ENCODE measurements at regions not wholly inside any gene's neighbourhood (a gene's known extent, or its start where the extent isn't known, plus 50 kb on each side); places are given as distances from the start of the nearest gene placed in this dataset.
"Not testable (repeated sequence)": the region's sequence is repeated elsewhere in the genome, so short reads cannot be mapped to it uniquely, and the experiment has no call there.

DNA sequence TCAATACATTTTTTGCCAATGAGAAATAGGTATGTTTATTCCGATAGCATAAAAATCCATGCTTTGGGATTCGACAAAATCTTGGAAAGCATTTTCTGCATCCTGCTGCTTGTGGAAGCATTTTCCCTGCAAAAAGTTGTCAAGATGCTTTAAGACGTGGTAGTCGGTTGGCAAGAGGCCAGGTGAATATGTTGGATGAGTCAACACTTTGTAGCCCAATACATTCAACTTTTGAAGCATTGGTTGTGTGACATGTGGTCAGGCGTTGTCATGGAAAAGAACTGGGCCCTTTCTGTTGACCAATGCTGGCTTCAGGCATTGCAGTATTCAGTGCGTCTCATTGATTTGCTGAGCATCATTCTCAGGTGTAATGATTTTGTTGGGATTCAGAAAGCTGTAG is 764.5 kb downstream of the TRIB2 start:
- DNase-seq, result peak; percentile 31

DNA sequence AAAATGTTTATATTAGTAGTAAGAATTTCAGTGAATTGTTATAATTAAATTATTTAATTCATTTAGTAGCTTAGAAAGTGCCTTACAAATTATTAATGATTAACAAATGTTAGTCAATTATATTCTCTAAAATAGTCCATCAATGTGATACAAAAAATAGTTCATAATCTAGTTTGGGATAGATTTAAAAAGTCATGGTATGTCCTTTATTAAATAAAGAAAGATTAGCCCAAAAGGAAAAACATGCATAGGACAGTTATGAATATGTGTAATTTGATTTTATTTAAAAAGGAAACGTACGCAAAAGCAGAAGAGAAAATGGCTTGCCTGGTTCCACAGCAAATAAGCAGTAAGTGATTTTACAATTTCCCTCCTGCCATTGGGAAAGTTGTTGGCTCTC is 768.5 kb downstream of the TRIB2 start:
- no peak for DNase-seq

DNA sequence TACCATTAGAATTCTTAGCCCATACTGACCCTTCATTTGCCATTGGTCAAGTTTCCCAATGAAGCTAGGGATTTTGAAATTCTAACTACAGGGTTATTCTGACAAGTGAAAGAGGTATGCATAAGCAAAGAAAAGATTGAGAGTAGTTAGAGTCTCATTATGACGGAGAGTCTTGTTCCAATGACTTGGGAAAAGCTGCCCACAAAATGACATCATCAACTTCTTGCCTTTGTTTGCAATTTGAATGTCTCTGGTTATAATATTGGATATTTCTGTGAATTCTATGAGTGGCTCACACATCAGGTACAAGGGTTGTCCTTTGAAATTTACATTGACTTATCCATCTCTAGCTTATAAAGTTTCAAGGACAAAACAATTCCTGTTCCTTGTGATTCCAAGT is 772.2 kb downstream of the TRIB2 start:
- DNase-seq, result peak; percentile 17

DNA sequence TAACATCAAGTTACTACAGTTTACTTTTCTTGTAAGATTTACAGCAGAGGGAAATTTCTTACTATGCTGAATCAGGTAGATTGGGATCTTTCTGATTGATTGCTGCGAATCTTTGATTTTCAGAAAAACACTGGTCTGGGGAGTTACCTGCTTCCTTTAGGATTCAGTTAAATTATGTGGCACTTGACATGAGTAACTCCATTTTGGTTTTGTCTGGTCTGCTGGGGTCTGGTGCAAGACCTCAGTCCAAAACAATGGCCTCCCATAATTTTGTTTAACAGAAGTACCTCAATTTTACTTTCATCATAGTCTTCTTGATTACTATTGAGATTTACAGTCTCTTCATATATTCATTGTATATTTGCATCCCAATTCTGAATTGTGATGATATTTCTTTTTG is 775.5 kb downstream of the TRIB2 start:
- no peak for DNase-seq

DNA sequence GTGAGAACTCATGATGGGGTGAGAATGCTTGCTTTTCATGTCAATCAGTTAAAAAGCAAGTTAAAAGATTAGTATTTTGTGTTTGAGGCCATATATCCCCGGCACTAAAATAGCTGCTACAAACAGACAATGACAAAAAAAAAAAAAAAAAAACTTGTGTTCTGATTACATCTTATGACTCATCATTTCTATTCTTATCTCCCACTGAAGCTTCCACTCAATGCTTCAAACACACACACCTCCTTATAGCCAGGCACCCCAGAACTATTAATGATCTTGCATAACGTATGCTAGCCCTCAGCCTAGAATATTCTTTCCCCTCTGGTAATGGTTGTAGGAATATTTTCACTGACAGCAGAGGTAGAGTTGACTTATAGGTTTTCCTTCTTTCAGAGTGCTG is 778.3 kb downstream of the TRIB2 start:
- peak; percentile 20 for DNase-seq

DNA sequence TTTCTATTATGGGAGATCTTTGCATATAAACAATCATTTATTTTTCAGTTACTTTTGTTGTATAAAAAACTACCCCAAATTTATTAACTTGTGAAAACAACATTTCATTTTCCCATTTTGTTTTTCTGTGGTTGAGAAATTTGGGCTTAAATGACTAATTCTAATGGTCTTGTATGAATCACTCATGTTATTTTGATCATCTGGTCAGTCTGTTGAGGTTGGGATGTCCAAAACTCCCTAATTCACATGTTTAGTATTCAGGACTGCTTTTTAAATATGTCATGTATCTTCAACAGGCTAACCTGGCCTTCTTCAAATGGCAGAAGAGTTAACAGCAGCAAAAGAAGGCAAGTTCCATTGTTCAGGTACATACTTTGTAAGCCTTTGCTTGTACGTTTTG is 788.1 kb downstream of the TRIB2 start:
- DNase-seq, result peak; percentile 54

DNA sequence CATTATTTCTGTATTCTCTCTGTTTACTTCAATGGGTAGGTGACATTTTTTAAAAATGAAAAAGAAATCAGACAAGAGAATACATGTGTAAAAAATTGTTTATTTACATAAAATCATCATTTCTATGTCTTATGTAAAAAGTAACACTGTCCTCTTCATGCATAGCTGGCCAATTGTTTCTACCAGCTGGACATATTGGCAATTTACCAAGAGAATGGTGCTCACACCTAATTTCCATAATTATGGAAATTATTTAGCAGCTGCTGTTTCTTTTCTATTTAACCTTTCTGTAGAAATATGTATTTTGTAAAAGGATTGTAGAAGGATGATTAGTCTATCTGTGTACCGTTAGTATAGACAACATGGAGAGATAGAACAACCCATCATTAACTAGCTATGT is 791.9 kb downstream of the TRIB2 start:
- DNase-seq, result no peak

DNA sequence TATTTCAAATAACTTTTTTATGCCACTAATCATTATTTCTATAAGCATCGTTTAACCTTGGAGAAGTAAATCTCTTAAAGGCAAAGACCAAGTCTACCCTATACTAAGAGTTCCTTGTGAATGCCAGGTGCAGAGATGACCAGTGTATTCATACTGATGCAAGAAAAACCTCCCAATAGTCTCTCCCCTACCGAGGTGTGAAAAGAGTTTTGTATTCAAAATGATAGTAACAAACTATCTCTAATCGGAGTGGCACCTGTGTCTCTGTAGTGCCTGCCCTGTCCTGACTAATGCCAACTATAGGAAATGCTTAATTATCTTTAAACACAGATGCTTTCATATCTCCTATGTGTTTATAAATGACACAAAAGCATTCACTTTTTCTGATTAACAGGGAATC is 798.5 kb downstream of the TRIB2 start:
- DNase-seq, result no peak

DNA sequence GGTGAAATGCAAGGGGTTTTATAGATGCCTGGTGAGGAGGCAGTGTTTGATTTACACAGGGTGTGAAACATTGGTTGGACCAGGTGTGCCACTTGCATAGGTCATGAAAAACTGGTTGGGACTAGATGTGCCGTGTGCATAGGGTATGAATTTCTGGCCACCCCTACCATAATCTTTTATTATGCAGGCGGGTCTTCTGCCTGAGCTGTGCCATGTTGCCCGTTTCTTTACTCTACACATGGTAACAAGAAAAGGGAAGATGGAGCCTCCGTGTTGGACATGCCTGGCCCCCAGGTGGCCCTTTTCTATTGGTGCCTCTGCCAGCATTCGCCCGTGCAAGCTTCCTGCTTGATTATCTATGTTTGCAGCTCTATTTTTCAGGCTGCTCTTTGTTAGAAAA is 805.4 kb downstream of the TRIB2 start:
- no peak for DNase-seq

DNA sequence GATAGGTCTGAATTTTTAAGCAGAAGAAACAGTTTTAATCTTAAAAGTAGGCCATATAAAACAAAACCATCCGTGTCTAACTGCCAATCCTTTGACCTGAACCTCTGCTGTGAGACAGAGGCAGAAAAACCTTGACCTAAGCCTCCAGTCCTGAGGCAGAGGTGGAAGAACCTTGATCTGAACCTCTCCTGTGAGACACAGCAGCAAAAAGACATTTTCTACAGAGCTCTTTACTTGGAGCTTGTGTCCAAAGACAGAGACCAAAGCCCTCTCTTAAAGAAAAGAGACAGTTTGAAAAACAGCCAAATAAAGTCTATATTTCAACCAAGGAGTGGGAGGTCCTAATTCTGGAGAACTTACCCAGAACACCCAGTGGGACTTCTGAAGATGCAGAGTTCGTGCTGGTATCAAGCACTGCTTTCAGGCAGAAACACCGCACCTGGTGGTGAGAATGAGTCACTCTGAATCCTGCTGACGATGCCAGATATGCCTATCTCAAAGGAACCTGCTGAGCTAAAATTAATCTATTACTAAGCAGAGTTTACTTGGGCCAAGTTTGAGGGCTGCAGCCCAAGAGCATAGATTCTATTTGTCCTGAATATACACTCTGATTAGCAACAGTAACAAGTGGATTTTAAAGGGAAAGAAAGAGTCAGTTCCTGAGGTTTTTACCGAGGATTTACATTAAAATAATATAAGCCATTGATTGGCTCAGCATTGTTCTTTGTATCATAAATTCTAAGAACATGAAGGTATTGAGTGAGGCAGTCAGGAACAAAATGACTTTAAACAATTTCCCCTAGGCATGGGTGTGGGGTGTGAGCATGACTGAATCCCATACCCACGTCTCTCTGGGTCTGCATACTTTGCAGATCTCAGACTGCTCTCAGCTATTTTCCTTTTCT is 806.4 kb downstream of the TRIB2 start:
- DNase-seq, result peak; percentile 45

DNA sequence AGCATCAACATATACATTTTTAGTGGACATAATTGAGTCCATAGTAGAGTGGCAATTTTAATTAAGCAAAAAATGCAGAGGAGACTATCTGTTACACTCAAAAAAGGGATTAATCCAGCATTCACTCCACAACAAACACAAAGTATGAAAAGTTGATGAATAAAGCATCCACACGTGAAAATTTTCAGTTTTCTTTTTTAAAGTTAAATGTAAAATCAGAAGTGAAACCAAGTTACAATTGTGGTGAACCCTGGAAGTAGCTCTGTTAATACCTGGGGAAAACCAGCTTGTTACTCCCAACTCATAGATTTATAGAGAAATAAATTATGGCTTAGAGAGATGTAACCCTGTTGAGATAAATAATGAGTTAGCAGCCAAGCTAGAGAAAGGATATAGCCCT is 807.8 kb downstream of the TRIB2 start:
- no peak for DNase-seq

DNA sequence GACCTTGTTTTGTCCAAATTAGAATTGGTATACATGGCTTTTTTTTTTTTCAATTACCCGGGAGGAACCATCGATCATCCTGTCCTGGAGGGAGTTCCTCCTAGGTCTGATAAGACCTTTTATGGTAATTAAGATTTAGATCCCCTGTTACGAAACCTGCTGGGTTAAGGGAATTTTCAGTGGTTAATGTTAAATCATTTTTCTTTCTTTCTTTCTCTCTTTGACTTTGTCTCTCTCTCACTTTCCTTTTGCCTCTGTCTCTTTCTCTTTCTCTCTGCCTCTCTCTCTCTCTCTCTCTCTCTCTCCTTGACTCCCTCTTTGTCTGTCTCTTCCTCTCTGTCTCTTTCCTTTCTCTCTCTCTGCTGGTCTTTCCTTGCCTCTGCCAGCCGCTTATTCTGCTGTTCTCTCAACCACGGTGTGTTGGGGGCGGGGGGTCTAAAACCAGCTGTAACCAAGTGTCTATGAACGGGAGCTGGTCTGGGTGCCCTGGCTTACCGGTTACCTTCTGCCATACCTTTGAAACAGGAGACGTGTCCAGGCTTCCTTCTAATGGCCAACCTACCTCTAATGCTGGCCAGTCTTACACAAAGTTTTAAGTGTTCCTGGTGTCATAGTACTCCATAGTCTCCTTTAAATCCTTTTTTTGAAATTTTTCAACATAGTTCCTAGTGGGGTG is 815.1 kb downstream of the TRIB2 start:
- DNase-seq, result not testable (repeated sequence)

DNA sequence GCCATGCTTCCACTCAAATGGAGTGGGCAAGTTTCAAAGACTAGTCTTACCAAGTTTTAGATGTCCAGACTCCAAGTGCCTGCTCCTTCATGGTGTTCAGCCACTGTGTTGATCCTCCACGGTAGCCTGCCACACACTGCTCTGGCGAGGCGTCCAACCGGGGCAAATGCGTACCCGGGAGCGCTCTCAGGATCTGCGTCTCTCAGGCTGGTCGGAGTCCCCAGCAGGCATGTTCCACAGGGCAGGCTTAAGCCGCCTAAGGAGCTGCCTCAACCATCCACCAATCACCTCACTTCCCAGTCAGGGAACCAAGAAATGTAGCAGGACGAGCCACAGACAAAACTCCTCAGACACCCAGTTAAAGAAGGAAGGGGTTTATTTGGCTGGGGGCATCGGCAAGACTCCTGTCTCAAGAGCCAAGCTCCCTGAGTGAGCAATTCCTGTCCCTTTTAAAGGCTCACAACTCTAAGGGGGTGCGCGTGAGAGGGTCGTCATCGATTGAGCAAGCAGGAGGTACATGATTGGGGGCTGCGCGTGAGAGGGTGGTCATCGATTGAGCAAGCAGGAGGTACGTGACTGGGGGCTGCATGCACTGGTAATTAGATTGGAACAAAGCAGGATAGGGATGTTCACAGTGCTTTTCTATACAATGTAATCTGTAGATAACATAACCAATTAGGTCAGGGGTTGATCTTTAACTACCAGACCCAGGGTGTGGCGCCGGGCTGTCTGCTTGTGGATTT is 816.2 kb downstream of the TRIB2 start:
- not testable (repeated sequence) for DNase-seq

DNA sequence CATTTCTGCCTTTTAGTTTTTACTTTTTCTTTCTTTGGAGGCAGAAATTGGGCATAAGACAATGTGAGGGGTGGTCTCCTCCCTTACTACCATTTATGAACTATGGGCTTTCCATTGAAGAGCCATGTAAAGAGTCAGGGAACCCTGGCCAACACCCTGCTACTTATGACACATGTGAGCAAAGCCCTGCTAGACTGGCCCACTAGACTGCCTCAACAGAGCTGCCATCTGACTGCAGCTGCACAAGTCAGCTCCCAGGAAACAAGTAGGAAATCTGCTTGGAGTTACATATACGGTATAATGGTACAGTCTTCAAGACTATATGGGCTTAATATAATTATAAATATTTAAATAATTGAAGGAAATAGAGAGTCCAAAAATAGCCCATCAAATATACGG is 816.8 kb downstream of the TRIB2 start:
- no peak for DNase-seq

DNA sequence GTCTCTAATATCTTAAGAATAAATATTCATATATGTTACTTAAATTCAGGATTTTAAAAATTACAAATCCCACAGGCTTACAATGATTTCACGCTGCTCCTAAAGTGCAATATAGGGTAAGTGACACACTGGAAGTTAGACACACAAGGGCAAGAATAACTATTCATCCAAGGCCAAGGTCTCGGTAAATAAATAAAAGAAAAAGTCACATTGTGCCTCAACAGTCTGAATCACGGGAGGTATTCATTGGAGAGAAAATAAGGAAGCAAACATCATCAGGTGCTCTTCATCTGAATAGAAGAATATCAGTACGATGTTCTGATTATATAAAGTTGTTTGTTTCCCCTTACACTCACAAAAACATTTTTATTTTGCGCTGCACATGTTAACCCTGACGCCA is 820.2 kb downstream of the TRIB2 start:
- no peak for DNase-seq

DNA sequence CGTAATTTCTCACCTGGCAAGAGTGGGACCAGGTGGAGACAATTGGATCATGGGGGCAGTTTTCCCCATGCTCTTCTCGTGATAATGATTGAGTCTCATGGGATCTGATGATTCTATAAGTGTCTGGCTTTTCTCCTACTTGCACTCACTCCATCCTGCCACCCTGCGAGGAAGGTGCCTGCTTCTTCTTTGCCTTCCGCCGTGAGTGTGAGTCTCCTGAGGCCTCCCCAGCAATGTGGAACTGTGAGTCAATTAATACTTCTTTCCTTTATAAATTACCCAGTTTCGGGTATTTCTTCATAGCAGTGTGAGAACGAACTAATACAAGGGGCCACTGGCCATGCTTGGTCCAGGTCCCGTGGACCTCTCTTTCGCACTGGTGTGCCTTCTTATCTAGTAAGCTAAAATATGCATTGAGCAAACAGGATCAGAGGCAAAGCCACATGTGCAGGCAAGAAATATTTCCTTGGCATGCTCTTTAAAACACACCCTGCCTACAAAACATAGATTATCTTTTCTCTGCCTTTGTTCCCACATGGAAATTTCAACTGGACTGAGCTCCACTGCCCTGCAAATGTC is 821.1 kb downstream of the TRIB2 start:
- DNase-seq, result no peak

DNA sequence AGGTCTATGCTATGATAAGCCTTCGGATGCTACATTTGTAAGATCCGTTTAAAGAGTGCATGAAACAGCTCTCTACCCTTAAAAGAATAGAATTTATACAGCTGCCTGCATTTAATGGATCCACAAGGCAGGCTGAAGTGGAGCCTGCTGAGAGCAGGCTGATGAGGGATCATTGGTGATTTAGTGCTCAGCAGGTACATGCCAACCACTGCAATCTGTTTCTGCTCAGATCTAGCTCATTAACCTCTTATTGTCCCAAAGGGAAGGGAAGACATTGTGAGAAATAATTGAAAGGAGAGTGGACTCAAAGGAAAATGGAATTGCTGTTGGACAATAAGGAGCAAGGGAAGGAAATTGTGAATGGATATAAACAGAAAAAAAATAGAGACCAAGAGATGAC is 822.6 kb downstream of the TRIB2 start:
- DNase-seq, result no peak

DNA sequence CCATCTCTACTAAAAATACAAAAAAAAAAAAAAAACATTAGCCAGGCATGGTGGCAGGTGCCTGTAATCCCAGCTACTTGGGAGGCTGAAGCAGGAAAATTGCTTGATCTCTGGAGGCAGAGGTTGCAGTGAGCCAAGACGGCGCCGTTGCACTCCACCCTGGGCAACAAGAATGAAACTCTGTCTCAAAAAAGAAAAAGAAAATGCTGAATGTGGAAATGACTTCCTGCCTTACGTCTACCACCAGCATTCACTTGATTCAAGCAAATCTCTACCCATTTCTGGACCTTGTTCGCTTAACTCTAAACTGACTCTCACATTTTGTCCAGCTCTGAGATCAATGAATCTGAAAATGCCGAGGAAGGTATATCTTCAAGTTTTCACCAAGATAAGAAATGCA is 825.3 kb downstream of the TRIB2 start:
- DNase-seq, result no peak

DNA sequence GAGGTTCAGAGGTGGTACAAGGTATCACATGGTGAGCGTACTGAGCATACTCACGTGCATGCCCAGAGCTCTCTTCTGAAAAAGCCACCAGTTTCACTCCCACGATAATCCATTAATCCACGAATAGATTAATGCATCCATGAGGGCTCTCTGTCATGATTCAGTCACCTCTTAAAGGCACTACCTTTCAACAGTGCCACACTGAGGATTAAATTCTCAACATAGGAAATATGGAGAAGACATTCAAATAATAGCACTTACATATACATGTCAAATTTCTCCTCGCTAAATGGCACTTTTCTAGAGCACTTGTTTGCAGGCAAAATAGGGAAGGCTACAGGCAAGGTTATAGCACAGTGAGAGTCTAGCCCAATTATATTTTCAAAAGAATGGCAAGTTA is 825.9 kb downstream of the TRIB2 start:
- DNase-seq, result no peak

DNA sequence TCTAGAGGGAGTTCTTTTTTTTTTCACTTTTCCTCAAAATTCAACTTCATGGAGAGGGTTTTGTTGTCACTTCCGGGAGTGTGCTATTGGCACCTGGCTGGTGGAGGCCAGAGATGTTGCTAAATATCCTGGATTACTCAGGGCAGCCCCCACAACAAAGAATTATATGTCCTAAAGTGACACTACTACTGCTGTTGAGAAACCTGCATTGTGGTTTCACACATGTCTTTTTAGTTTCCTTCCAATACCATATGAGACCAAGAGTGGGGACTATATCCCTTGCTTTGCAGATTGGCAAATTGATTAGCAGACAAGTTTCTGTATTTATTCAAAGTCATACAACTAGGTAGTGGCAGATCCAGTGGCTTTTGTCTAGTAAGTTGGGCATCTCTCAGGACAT is 826.8 kb downstream of the TRIB2 start:
- no peak for DNase-seq

DNA sequence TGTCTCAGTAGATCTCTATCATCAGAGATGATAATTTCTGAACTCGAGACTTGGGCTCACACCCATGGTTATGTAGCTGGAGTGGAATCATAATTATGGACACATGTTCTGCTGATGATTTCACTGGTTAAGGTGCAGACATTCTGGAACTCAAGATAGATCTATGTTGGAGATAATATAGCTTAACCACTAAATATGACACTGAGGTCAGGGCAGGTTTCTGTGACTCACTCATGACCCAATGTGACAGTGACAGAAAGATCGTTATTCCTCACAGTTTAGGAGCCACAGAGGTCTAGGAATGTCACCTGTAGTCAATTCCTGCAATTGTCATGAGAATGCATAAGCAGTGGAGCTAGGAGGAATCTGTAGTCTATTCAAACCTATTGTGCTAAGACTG is 828.6 kb downstream of the TRIB2 start:
- no peak for DNase-seq

DNA sequence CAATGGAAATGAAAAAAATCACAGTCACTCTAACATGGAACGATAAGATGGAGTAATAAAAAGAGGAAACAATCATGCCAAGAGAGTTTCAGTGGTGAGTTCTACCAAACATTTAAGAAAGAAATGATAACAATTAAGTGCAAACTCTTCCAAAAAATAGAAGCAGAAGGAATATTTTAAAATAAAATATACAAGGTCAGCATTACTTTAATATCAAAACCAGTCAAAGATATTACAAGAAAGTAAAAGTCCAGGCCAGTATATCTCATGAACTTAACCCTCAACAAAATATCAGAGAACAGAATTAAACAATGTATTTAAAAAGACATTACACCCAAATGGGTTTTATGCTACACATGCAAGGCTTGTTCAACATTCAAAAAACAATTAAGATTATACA is 829.4 kb downstream of the TRIB2 start:
- DNase-seq, result no peak

Data from HCEC 1CT (cell line).